IPS-NIHi7 (cell line): ENCODE measurements at regions not wholly inside any gene's neighbourhood (a gene's known extent, or its start where the extent isn't known, plus 50 kb on each side); places are given as distances from the start of the nearest gene placed in this dataset.

Experiments
- DNase-seq: peaks from one replicate; pipeline ENCODE4 v3.0.0; 2012; ENCODE audit warnings: mixed read lengths; ENCODE audit errors: extremely low spot score

DNA sequence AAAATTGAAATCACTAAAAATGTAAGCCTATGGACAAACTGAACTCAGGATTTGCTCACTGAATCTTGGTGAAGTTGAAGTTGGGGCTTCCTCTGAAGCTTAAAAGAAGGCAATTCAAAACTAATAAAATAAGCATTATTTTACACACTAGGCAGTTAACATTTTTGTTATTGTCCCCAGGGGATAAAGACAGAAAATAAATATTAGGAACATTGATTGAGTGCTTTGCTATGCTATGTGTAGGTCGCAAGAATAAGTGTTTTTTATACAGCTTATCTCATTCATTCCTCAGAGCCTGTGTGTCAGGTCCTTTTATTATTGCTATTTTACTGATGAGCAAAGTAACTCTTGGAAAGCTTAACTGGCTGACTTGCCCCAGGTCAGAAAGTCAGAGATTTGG, 82.2 kb downstream of the ZNF608 start:
- DNase-seq = no peak

DNA sequence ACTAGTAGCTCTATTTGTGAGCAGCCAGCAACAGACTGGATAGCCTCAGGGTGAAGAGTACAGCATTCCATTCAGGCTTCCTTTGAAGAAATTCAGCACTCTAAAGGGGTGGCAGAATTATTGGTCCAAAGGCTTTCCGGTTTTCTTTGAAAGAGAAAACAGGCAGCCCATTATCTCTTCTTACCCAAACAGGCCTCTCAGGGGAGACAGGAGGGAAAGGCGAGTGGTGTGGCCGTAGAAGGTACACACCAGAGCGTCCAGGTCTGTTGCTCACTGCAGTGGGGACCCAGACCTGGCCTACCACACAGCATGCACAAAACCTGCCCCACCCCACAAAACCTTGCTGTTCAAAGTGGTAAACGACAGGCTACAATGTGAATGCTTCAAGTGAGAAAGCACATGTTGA, 83.3 kb downstream of the ZNF608 start:
- no peak for DNase-seq

- DNase-seq = no peak
Measured at GRCh38 chr5:124662181-124662781, 84.2 kb downstream of the ZNF608 start.

GRCh38 chr5:124661317-124662141, 84.9 kb downstream of the ZNF608 start:
- peak; percentile 46 for DNase-seq

- no peak for DNase-seq
Measured at GRCh38 chr5:124660229-124661093, 86.0 kb downstream of the ZNF608 start.

DNA sequence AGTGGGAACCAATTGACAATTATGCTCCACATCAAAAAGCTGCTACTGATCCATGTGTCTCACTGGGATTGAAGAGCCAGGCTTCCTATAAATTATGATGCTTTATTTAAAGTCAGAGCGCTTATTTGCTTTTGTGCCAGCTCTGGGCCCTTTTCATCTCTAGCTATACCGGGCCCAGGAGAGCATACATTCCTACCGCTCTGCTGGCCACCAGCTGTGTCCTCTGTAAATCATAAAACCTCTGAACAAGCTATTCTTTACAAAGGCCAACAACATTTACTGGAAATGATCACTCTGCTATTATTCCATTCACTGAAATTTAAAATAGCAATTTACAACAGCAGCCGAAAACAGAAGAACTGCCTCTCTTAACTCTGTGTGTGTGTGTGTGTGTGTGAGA, 86.6 kb downstream of the ZNF608 start:
- no peak for DNase-seq

DNA sequence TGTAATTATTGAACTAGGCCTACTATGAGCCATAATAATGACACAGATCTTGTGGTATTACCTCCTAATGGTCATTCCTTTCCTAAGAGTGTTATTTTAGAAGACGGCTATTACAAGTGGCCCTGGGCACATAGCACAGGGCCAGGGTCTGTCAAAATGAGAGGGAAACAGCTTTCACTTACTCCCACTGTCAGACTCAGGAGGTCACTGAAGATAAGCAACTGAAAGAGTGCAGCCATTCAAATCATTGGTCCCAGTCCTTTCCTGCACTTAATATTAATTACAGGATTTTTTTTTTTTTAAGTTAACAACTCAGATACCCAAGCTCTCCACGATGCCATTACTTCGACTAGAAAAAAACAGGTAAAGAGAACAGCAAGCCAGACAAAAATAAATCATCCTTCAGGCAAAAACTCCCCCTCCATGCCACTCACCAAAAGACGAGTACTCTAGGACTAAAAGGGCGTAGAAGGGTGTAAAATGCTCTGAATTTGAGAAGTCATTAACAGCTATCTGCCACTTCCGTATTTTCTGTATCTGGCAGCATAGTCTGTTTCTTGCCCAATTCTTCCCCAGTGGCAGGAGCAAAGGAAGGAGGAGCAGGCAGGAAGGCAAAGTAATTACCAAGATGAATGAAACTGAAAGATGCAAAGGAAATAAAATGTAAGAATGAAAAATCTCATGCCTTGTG, 87.4 kb downstream of the ZNF608 start:
- DNase-seq = no peak

DNA sequence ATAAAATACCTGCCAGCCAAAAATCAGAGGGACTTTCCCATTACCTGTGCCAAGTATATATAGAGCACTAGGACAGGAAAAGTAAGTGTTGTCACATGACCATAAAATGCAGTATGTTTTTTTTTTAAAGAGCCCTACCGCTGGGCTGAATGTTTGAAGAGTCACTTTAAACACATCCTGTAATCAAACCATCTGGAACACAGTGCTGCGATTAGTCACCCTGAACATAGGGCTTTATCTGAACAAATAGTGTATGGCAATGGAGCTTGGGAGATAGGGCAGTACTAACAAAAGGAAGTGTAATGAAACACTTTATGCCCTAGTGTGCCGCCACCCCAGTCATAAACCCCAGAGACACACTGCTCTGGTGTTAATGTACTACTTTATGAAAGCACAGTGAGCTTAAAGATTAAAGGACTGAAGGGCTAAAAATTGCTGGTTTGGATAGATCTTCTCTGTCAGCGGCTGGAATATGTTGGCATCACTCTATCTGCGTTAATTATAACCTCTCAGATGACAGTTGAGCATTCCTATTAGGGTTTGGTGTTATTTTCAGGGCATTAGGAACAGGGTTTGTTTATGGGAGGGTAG, 90.4 kb downstream of the ZNF608 start:
- no peak for DNase-seq

DNA sequence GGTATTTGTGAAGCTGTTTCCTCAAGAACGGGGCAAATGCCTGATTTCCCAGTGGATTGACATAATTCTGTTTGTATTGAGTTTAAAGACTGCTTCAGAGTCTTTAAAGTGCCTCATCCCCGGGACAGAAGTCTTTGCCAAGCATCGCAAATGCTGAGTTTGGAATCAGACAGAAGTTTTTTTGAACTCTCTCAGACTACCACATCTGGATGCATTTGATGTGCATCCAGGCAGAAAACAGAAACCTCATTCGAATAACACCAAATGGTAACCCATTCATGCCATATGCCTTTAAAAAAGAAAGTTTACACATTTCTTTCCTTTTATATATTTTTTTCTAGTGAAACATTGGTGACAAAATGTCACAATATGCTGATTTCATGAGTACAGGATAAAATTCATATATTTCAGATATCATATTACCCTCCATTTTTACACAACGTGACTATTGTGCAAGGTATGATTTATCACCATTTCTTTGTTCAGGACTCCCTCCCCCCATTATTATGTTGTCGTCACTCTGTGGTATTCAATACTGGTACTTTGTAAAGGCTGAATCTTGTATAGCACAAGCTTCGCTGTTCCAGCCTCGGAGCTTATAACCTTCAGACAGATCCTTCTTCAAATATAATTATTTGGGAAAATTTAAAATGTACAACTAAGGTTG, 91.1 kb downstream of the ZNF608 start:
- no peak for DNase-seq

- DNase-seq = no peak
Measured at GRCh38 chr5:124654418-124654817, 92.0 kb downstream of the ZNF608 start.

- no peak for DNase-seq
Measured at GRCh38 chr5:124653666-124654065, 92.8 kb downstream of the ZNF608 start.

- no peak for DNase-seq
Measured at GRCh38 chr5:124652892-124653441, 93.5 kb downstream of the ZNF608 start.

- DNase-seq = no peak
Measured at GRCh38 chr5:124652514-124652819, 94.0 kb downstream of the ZNF608 start.

DNA sequence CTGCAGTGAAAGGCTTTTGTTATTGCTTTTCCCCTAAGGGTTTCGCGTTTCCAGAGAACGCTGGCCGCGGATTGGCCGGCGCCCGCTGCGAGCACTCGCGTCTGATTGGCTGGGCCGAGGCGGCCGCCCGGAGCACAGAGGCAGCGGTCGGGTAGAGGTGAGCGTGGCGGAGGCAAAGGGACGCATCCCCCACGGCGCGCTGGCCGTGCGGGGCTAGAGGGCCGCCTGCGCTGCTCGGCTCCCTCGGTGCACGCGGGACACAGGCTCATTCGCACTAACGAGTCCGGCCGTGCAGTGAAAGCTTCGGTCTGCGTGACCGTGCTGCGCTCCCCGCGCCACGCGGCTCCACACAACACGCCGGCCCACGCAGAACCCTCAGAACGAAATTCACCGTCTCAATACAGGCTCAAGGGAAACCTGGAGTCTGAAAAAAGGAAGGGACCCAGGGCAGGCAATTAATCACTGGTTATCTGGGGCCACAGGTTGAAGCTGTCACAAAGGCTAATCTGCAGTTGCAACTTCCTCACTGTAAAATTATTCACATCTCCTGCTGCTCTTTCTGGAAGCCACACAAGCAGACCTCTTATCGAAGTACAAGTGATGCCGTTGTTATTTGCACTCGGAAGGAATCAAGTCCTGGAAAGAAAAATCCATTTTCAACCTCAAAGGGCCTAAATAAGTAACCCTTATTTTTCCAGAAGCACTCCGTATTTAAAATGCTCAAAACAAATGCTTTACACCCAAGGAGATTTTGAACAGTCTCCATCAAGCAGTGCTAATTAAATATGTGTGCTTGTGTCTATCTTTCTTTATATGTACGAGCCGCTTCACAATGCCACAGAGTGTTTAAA, 94.6 kb downstream of the ZNF608 start:
- DNase-seq = peak; percentile 90

DNA sequence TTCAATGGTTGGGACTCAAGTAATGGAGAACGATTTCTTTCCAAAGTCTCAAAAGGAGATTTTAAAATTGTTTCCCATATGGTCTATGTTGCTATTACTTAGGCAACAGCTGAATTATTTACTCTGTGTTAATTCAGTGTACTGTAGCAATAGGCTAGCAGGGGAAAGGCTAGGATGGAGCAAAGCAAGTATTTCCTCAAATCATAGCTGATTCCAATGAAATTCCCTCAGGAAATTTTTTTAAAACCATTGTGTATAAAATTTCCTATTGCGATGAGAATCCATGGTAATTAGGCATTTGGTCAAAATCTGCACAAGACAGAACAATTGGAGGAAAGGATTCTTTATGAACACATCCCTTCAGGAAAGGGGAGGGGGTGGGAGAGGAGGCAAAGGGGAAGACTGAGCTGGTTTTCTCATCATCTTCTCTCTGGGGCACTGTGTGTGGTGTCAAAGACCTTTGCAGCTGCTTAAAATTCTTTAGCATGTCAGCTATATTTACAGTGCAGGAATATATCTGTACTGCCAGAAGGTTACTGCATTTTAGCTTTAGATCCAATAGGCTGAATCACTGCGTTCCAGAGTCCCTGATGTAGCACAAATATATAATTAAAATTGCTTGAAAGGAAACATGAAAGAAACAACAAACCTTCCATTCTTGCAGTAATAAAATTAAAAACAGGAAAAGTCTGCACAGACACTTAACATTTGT, 95.3 kb downstream of the ZNF608 start:
- no peak for DNase-seq

- no peak for DNase-seq
Measured at GRCh38 chr5:124650147-124650561, 96.3 kb downstream of the ZNF608 start.

DNA sequence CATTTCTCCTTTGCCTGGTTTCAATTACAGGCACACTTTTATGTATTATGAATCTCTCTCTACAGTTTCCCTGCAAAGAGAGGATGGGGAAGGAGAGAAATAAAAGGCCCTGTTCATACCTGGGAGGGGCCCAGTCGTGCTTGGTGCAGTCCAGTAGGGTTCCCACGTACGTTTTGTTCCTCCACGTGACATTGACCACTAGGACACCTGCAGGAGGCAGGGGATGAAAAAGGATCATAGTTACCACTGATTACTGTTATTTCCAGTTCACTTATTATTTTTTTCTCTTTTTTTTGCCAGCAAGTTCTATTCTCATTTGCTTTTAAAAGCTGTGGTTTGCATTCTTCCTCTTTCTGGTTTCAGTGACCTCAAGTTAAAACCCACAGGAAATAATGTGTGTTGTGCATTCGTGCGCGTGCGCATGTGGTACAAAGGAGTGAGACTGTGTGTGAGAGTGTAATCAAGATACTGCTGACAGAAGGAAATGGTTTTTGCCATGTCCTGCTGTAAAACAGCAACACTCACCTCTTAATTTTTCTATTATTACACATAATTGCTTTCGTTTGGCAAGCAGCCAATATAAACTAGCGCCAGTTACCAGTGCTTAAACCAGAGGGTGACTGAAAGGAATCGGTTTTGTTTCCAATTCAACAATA, 96.8 kb downstream of the ZNF608 start:
- no peak for DNase-seq

- DNase-seq = no peak
Measured at GRCh38 chr5:124648902-124649467, 97.5 kb downstream of the ZNF608 start.
